GM23248 (cell line): ENCODE measurements at regions not wholly inside any gene's neighbourhood (a gene's known extent, or its start where the extent isn't known, plus 50 kb on each side); places are given as distances from the start of the nearest gene placed in this dataset.

Experiments used
- DNase-seq: peaks from one replicate; pipeline ENCODE4 v3.0.0-alpha.2; 2015
- H2AFZ ChIP-seq: fragments of 200-600 bp; sonication (generic); 2 replicates; pipeline ENCODE4 v1.6.1; 2016; ENCODE audit warnings: antibody characterized with exemption
- H3F3A ChIP-seq: fragments of 200-600 bp; sonication (generic); 2 replicates; pipeline ENCODE4 v1.6.1; 2016; ENCODE audit warnings: mild to moderate bottlenecking, antibody characterized with exemption, mixed run types; ENCODE audit not compliant: insufficient read depth
- H3K27ac ChIP-seq: fragments of 200-600 bp; sonication (generic); 2 replicates; pipeline ENCODE4 v1.5.1; 2016; ENCODE audit warnings: mild to moderate bottlenecking
- H3K27me3 ChIP-seq: fragments of 200-600 bp; sonication (generic); replicated peaks from 2 replicates; pipeline ENCODE4 v1.6.1; 2016; ENCODE audit warnings: mild to moderate bottlenecking; ENCODE audit not compliant: insufficient read depth
- H3K36me3 ChIP-seq: fragments of 200-600 bp; sonication (generic); 2 replicates; pipeline ENCODE4 v1.6.1; 2016; ENCODE audit warnings: low read depth, mild to moderate bottlenecking
- H3K4me1 ChIP-seq: fragments of 200-600 bp; sonication (generic); 2 replicates; pipeline ENCODE4 v1.6.1; 2016; ENCODE audit warnings: mild to moderate bottlenecking; ENCODE audit not compliant: insufficient read depth
- H3K4me2 ChIP-seq: fragments of 200-600 bp; sonication (generic); one replicate; pipeline ENCODE4 v1.6.1; 2016; ENCODE audit warnings: mild to moderate bottlenecking; ENCODE audit not compliant: unreplicated experiment
- H3K4me3 ChIP-seq: fragments of 200-600 bp; sonication (generic); 2 replicates; pipeline ENCODE4 v1.5.1; 2016; ENCODE audit warnings: mild to moderate bottlenecking
- H3K79me2 ChIP-seq: fragments of 200-600 bp; sonication (generic); 2 replicates; pipeline ENCODE4 v1.6.1; 2016; ENCODE audit warnings: mild to moderate bottlenecking; ENCODE audit not compliant: insufficient read depth
- H3K9ac ChIP-seq: fragments of 200-600 bp; sonication (generic); 2 replicates; pipeline ENCODE4 v1.6.1; 2016; ENCODE audit warnings: mild to moderate bottlenecking
- H3K9me2 ChIP-seq: fragments of 200-600 bp; sonication (generic); 2 replicates; pipeline ENCODE4 v1.6.1; 2016; ENCODE audit warnings: mixed run types, mild to moderate bottlenecking, moderate library complexity; ENCODE audit not compliant: insufficient read depth
- H3K9me3 ChIP-seq: fragments of 200-600 bp; sonication (generic); one replicate; pipeline ENCODE4 v1.6.1; 2017; ENCODE audit warnings: low read depth
- H4K20me1 ChIP-seq: fragments of 200-600 bp; sonication (generic); 2 replicates; pipeline ENCODE4 v1.6.0; 2016; ENCODE audit not compliant: insufficient read depth
- EZH2 ChIP-seq: fragments of 200-600 bp; sonication (generic); IDR thresholded peaks from 2 replicates; pipeline ENCODE4 v1.6.1; 2018; ENCODE audit warnings: antibody characterized with exemption, mild to moderate bottlenecking; ENCODE audit not compliant: insufficient read depth, poor library complexity, severe bottlenecking
- EZH2phosphoT487 ChIP-seq: fragments of 200-600 bp; sonication (generic); IDR thresholded peaks from 2 replicates; pipeline ENCODE4 v1.6.1; 2018; ENCODE audit warnings: antibody characterized with exemption, moderate library complexity, mild to moderate bottlenecking, low read depth; ENCODE audit not compliant: insufficient read depth
- WGBS, 2 experiments: methylation state at CpG; one replicate each; pipeline ENCODE4 v1.1.6; 2015 to 2017; ENCODE audit warnings: low lambda C conversion rate in 2 of 2, low coverage in 1 of 2; ENCODE audit errors: missing lambda C conversion rate in 2 of 2; 5-methylcytosine and 5-hydroxymethylcytosine counted together
- in situ Hi-C: fragments of 300-500 bp; cut with MboI; formaldehyde crosslinking; loops from 2 replicates; pipeline ENCODE4 v1.15.0; 2020

- no peaks in the 10 kb centered on the region for H3K79me2 ChIP-seq
- no peaks in the 10 kb centered on the region for H3K9me2 ChIP-seq
- H3K4me1 ChIP-seq, result no peaks in the 10 kb centered on the region
- no peaks in the 10 kb centered on the region for H3F3A ChIP-seq
- WGBS, 2 experiments, result 0% methylated on average over 1 of the region's 1 CpG
- no peaks in the 10 kb centered on the region for H3K36me3 ChIP-seq
- no peak overlapping the region for H3K9ac ChIP-seq
- in situ Hi-C loops, result no loop called here
- H3K4me3 ChIP-seq, result no peak overlapping the region
- H3K27me3 ChIP-seq, result no peaks in the 10 kb centered on the region; the same call in 1 of the 2 replicates
- TF ChIP-seq EZH2 (no peak), EZH2phosphoT487 (no peak)
- H4K20me1 ChIP-seq, result no peaks in the 10 kb centered on the region
- no peak for DNase-seq
- no peak overlapping the region for H3K4me2 ChIP-seq
- no peak overlapping the region for H3K27ac ChIP-seq
- H3K9me3 ChIP-seq, result no peaks in the 10 kb centered on the region
- no peak overlapping the region for H2AFZ ChIP-seq
These were observed 458.3 kb downstream of the TLE1 start for GRCh38 chr9:81231011-81231410.

GRCh38 chr9:81227507-81228245 lies 461.7 kb downstream of the TLE1 start:
- Histone ChIP-seq H3K9ac (no peak overlapping the region), H3K9me3 (no peaks in the 10 kb centered on the region), H3K9me2 (no peaks in the 10 kb centered on the region), H2AFZ (no peak overlapping the region), H3K4me1 (no peaks in the 10 kb centered on the region), H3K4me2 (no peak overlapping the region), H3K27me3 (no peaks in the 10 kb centered on the region), H3K36me3 (no peaks in the 10 kb centered on the region), H3F3A (no peaks in the 10 kb centered on the region), H3K79me2 (no peaks in the 10 kb centered on the region), H4K20me1 (no peaks in the 10 kb centered on the region), H3K27ac (no peak overlapping the region), H3K4me3 (no peak overlapping the region)
- DNase-seq, result no peak
- TF ChIP-seq EZH2, result no peak
- no peak for TF ChIP-seq EZH2phosphoT487
- 63 to 69% methylated on average over 6 of the region's 6 CpGs for WGBS, 2 experiments
- in situ Hi-C loops, result no loop called here

- Histone ChIP-seq H3K27ac (no peak overlapping the region), H3F3A (no peaks in the 10 kb centered on the region), H3K9me3 (no peaks in the 10 kb centered on the region), H3K4me2 (no peak overlapping the region), H3K4me3 (no peak overlapping the region), H3K9me2 (no peaks in the 10 kb centered on the region), H3K27me3 (no peaks in the 10 kb centered on the region), H4K20me1 (no peaks in the 10 kb centered on the region), H3K36me3 (no peaks in the 10 kb centered on the region), H2AFZ (no peak overlapping the region), H3K9ac (no peak overlapping the region), H3K4me1 (no peaks in the 10 kb centered on the region), H3K79me2 (no peaks in the 10 kb centered on the region)
- in situ Hi-C loops, result no loop called here
- WGBS, 2 experiments, result 27 to 32% methylated on average over 1 of the region's 1 CpG
- TF ChIP-seq EZH2phosphoT487, result no peak
- TF ChIP-seq EZH2, result no peak
- DNase-seq, result no peak
These were observed 463.8 kb downstream of the TLE1 start for GRCh38 chr9:81225596-81225995.

GRCh38 chr9:81224166-81225081 lies 464.9 kb downstream of the TLE1 start:
- H3K9me3 ChIP-seq, result no peaks in the 10 kb centered on the region
- no peak overlapping the region for H3K4me3 ChIP-seq
- H3K79me2 ChIP-seq, result no peaks in the 10 kb centered on the region
- TF ChIP-seq EZH2 (no peak), EZH2phosphoT487 (no peak)
- H3K4me2 ChIP-seq, result no peak overlapping the region
- H3K9me2 ChIP-seq, result no peaks in the 10 kb centered on the region
- H3K4me1 ChIP-seq, result no peaks in the 10 kb centered on the region
- H3K27ac ChIP-seq, result no peak overlapping the region
- H3K36me3 ChIP-seq, result no peaks in the 10 kb centered on the region
- H3K27me3 ChIP-seq, result no peaks in the 10 kb centered on the region
- H3F3A ChIP-seq, result no peaks in the 10 kb centered on the region
- no peak overlapping the region for H2AFZ ChIP-seq
- WGBS, 2 experiments, result 22 to 29% methylated on average over 8 of the region's 8 CpGs
- DNase-seq, result no peak
- no peaks in the 10 kb centered on the region for H4K20me1 ChIP-seq
- in situ Hi-C loops, result no loop called here
- H3K9ac ChIP-seq, result no peak overlapping the region
